ENCODE measurements at regions not wholly inside any gene's neighbourhood (a gene's known extent, or its start where the extent isn't known, plus 50 kb on each side); places are given as distances from the start of the nearest gene placed in this dataset.

DNA sequence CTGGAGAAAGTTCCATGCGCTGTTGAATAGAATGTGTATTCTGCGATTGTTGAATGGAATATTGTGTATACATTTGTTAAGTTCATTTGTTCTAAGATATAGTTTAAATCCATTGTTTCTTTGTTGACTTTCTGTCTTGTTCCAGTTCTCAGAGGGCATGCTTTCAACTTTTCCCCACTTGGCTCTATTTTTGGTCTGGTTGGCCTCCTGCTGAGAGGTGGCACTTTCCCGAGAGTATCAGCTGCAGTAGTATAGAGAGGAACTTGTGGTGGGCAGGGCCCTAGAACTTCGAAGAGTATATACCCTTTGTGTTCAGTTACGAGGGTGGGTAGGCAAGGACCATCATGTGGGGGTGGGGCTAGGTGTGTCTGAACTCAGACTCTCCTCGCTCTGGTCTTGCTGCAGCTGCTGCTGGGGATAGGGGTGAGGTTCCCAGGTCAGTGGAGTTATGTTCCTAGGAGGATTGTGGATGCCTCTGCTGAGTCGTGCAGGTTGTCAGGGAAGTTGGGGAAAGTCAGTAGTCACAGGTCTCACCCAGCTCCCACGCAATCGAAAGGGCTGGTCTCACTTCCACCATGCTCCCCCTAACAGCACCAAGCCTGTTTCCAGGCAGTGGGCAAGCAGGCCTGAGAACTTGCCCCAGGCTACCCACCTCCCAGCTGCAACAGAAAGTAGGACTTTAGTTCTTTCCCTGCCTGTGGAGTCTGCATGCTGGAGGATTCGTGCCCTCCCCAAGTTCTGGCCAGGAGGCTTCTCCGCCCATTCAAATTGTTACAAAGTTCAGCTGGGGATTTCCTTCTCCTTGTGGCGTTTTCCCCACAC, 118.9 kb upstream of the SSTR4 start:
- no peak for DNase-seq (ENCODE audit: low read depth)

DNA sequence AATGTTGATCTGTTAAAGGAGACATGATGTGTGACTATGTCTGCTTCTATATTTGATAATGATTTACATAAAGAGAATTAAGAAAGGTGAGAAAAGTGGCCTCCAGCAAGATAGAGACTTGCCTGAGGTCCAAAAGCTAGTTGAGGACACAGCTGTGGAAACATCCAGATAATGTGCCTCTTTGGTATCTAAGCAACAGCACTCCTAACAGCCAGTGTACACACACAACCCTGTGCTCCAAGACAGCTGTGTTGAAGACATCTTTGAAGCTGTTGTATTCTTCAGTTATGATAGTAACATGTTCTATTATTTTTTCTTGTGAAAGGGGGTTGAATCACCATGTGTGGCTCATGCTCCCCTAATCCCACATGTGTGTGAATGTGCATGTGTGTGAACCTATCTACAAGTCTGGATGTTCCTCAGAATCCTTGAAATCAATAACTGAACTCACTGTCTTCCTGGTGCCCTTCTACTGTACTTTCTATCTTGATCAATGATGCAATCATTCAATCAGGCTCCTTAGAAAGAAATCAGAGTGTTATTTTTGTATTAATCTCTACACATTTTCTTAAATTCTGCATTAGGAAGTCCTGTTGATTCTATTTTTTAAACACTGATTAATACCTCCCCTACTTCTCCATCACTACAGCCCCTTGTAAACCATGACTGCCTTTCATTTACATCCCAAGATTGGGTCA, 116.7 kb upstream of the SSTR4 start:
- DNase-seq (ENCODE audit: low read depth), result no peak

- DNase-seq (ENCODE audit: low read depth), result no peak
Observed at GRCh38 chr20:22920898-22921297, 114.2 kb upstream of the SSTR4 start.

- DNase-seq (ENCODE audit: low read depth), result peak; percentile 65
Observed at GRCh38 chr20:22921595-22922421, 113.3 kb upstream of the SSTR4 start.

DNA sequence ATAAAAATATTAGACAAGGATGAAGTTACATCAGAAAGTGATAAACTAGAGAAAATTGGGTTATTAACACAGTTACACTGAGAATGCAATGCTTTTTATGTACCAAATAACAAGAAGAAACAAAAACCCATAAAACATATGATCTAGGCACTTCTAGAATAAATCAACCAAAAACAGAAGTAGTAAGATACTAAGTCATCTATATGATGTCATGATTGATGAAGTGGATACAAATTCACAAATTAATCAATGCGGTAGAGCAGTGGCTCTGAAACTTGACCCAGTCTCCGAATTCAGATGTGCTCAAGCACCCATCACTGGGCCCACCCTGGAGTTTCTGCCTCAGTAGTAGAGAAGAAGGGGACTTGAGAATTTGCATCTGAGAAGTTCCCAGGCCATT, 112.1 kb upstream of the SSTR4 start:
- DNase-seq (ENCODE audit: low read depth), result no peak

DNA sequence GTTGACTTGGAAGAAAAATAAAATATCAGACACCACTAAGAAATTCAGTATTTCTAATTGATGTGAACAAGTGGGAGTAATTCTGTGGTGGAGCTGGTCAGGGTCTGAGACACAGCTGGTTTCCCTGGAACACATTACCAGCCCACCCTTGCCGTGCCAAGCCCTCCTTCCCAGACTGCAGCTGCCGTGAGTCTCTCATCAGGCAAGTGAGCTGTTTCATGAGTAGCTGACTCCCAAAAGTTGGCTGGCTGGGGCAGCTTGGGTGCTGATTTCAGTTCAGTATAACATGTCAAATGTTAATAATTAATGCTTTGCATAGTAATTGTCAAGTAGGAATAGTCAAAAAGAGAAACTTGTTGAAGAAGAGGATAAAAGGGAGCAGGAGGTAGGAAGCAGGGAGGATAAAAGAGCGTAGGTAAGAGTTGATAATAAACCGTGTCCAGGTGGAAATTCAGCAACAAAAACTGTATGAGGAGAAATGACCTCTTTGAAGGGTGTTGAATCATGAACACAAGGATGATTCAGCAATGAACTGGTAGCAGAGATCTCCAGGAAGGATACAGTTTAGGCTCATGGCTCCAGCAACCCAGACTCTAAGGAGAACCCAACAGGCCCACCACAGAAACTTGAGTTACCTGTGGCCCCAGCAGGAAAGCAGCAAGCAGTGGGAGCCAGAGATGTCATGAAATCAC, 110.9 kb upstream of the SSTR4 start:
- no peak for DNase-seq (ENCODE audit: low read depth)

GRCh38 chr20:22924949-22925612, 110.0 kb upstream of the SSTR4 start:
- no peak for DNase-seq (ENCODE audit: low read depth)

- peak; percentile 17 for DNase-seq (ENCODE audit: low read depth)
Observed at GRCh38 chr20:22925613-22925983, 109.5 kb upstream of the SSTR4 start.

GRCh38 chr20:22927537-22927936, 107.6 kb upstream of the SSTR4 start:
- no peak for DNase-seq (ENCODE audit: low read depth)

GRCh38 chr20:22928679-22929078, 106.4 kb upstream of the SSTR4 start:
- DNase-seq (ENCODE audit: low read depth), result no peak

DNA sequence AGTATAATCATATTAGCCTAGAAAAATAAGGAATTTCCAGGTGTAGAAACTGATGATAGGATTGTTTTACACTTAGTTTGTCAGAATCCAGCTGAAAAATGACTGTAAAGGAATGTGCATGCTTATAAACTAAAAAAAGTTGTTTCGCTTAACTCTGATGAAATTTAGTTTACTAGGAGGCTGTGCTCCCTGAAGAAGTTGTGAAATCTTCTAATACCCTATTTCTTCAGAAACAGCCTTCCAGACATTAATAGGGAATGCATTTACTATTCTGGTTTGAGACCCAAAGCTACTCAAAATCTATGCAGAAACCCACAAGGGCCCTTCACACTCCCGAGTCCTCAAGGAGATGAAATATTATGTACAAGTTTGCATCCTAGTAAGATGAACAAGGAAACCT, 105.5 kb upstream of the SSTR4 start:
- no peak for DNase-seq (ENCODE audit: low read depth)

DNA sequence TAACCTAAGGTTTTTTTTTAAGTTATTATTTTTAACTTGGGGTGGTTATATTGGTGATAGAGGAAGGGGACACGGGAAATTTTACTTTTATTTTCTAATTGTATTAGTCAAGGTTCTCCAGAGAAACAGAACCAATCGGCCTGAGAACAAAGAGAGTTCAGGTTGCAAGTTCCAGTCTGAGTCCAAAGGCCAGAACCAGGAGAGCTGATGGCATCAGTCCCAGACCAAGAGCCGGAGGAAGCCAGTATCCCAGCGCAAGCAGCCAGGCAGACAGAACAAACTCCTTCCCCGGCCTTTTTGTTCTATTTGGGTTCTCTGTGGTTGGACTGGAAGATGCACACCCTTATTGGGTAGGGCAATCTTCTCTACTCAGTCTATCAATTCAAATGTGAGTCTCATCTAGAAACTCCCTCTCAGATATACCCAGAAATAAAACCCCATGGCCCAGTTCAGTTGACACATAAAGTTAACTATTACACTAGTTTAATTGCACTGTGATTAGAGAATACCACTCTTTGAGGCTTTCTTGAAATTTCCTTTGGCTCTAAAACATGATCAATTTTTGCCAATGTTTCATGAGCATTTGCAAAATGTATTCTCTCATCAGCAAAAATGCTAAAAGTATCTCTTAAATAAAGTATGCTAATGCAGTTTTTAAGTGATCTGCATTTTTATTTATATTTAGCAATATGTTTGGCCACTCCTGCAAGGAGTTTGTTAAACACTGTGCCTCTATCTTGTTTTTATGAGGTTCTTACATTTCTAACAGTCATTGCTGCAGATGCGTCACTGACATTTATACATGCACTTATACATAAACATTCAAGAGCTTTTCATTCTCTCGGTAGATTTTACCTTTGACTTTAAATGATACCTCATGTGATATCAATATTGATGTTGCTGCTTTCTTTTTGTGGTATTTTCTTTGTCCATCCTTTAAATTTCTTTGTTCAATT, 103.2 kb upstream of the SSTR4 start:
- DNase-seq (ENCODE audit: low read depth), result no peak

GRCh38 chr20:22939181-22939580, 95.9 kb upstream of the SSTR4 start:
- no peak for DNase-seq (ENCODE audit: low read depth)

DNA sequence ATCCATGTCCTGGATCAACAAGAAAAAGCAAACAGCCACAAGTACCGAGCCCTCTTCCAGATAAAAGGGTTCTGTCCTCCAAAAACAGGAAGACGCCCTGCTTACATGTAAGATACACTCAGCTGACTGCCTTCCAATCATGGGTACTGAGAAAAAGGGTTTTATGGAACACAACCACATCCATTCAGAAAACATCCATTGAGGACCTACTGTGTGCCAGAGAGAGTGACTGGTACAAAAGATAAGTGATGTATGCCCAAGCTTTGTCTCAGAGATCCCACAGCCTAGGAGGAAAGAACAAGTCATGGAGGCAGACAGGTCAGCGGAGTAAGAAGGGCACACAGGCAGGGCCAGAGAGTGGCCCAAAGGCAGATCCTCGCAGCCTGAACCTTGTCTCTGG, 94.8 kb upstream of the SSTR4 start:
- DNase-seq (ENCODE audit: low read depth), result no peak

- DNase-seq (ENCODE audit: low read depth), result no peak
Observed at GRCh38 chr20:22941550-22941949, 93.6 kb upstream of the SSTR4 start.

- DNase-seq (ENCODE audit: low read depth), result no peak
Observed at GRCh38 chr20:22942742-22943141, 92.4 kb upstream of the SSTR4 start.

- DNase-seq (ENCODE audit: low read depth), result no peak
Observed at GRCh38 chr20:22944062-22944461, 91.0 kb upstream of the SSTR4 start.

DNA sequence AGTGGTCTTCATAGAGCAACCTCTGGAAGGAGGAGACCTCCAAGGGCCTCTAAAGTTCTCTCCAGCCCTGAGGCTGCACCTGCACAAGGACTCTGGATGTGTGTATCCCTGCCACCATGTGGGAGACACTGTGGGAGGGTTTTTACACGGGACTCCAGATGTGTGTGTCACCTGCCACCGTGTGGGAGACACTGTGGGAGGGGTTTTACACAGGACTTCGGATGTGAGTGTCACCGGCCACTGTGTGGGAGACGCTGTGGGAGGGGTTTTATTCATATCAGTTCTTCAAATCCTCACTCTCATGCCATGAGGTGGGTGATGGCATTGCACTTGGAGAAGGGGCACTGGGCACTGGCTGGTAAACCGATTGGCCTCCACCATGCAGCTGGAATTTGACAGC, 90.2 kb upstream of the SSTR4 start:
- DNase-seq (ENCODE audit: low read depth), result no peak

GRCh38 chr20:22946596-22946995, 88.5 kb upstream of the SSTR4 start:
- DNase-seq (ENCODE audit: low read depth), result no peak

DNA sequence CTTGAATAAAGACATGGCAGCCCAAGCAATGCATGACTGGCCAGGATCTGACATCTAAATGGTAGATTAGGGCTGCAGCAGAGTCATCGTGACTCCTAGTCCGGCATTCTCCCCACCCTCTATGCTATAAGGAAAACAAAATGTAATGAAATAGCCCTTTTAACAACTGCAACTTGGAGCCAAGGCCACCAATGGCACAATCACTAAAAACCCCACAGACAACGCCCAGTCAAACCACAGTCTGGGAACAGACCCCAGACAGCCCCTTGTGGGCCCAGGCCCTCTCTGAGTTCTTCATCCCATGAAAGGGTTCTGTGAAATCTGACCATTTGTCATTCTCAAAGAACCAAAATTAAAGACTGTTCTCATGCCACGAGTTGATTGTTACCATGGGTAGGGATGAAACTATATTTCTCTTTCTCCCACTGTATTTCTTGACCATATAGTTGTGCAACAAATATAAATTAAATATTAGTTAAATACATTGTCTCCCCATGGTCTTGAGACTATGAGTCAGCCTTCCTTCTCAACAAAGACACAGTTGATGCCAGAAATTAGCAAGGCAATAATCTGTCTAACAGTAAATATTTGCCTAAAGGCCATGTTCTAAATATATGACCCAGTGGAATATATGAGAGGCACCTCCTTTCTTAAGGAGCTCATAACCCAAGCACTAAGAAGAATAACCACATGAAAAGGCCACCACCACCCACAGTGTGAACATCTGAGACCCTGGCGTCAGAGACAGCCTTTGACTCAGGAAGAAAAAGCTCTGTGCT, 85.6 kb upstream of the SSTR4 start:
- no peak for DNase-seq (ENCODE audit: low read depth)

Measured in ELR (cell line).